Neural cell (in vitro differentiated cells): ENCODE measurements at regions not wholly inside any gene's neighbourhood (a gene's known extent, or its start where the extent isn't known, plus 50 kb on each side); places are given as distances from the start of the nearest gene placed in this dataset.

Experiments
- H2AFZ ChIP-seq: fragments of 200-600, 300-800 bp; sonication (generic), shearing (Covaris generic); 2 replicates; pipeline ENCODE4 v1.6.0; 2014; ENCODE audit warnings: low read depth, mild to moderate bottlenecking, antibody characterized with exemption, low read length, moderate library complexity
- H3F3A ChIP-seq: fragments of 200-600 bp; shearing (Covaris generic); 2 replicates; pipeline ENCODE4 v1.6.1; 2016; ENCODE audit warnings: mild to moderate bottlenecking, moderate library complexity, mixed read lengths, antibody characterized with exemption, low read length; ENCODE audit not compliant: insufficient read depth, poor library complexity, severe bottlenecking
- H3K27ac ChIP-seq: fragments of 200-600, 300-800 bp; sonication (generic), shearing (Covaris generic); 2 replicates; pipeline ENCODE4 v1.5.1; 2014; ENCODE audit warnings: mild to moderate bottlenecking, low read length, moderate library complexity
- H3K27me3 ChIP-seq: fragments of 300-800, 200-600 bp; sonication (generic), shearing (Covaris generic); 2 replicates; pipeline ENCODE4 v1.6.0; 2014; ENCODE audit warnings: mild to moderate bottlenecking, low read depth, low read length, moderate library complexity; ENCODE audit not compliant: insufficient read depth
- H3K36me3 ChIP-seq: fragments of 300-800, 200-600 bp; sonication (generic), shearing (Covaris generic); 2 replicates; pipeline ENCODE4 v1.5.1; 2014; ENCODE audit warnings: mild to moderate bottlenecking, antibody characterized with exemption, low read length, moderate library complexity; ENCODE audit not compliant: insufficient read depth
- H3K4me2 ChIP-seq: fragments of 300-800, 200-600 bp; sonication (generic), shearing (Covaris generic); 2 replicates; pipeline ENCODE4 v1.6.0; 2014; ENCODE audit warnings: mild to moderate bottlenecking, low read length
- H3K4me3 ChIP-seq: fragments of 300-800, 200-600 bp; sonication (generic), shearing (Covaris generic); 2 replicates; pipeline ENCODE4 v1.5.1; 2014; ENCODE audit warnings: mild to moderate bottlenecking, low read length, moderate library complexity
- H3K79me2 ChIP-seq: fragments of 200-600 bp; shearing (Covaris generic); replicated peaks from 2 replicates; pipeline ENCODE4 v1.6.0; 2014; ENCODE audit warnings: mild to moderate bottlenecking, low read length, moderate library complexity; ENCODE audit not compliant: insufficient read depth
- H3K9ac ChIP-seq: fragments of 300-800, 200-600 bp; sonication (generic), shearing (Covaris generic); 2 replicates; pipeline ENCODE4 v1.6.1; 2016; ENCODE audit warnings: mild to moderate bottlenecking, low read length, mixed read lengths
- H3K9me2 ChIP-seq: fragments of 200-600 bp; shearing (Covaris generic); 2 replicates; pipeline ENCODE4 v1.6.1; 2016; ENCODE audit warnings: mild to moderate bottlenecking, low read length, mixed read lengths; ENCODE audit not compliant: insufficient read depth
- H3K9me3 ChIP-seq: fragments of 200-600, 300-800 bp; sonication (generic), shearing (Covaris generic); 2 replicates; pipeline ENCODE4 v1.6.1; 2016; ENCODE audit warnings: mild to moderate bottlenecking, mixed run types, low read length, moderate library complexity, mixed read lengths
- H4K20me1 ChIP-seq: fragments of 200-600 bp; shearing (Covaris generic); 2 replicates; pipeline ENCODE4 v1.6.1; 2016; ENCODE audit warnings: mild to moderate bottlenecking, mixed run types; ENCODE audit not compliant: insufficient read depth
- EP300 ChIP-seq: fragments of 450-650 bp; conservative IDR thresholded peaks from 2 replicates; pipeline ENCODE4 v1.6.1; 2014; ENCODE audit warnings: antibody characterized with exemption, mild to moderate bottlenecking, moderate library complexity; ENCODE audit not compliant: poor library complexity, severe bottlenecking
- EZH2 ChIP-seq: fragments of 200-600, 300-800 bp; shearing (Covaris generic), sonication (generic); IDR thresholded peaks from 2 replicates; pipeline ENCODE4 v1.6.1; 2014; ENCODE audit warnings: antibody characterized with exemption, low read length, borderline replicate concordance, mild to moderate bottlenecking; ENCODE audit not compliant: insufficient read depth, poor library complexity, severe bottlenecking
- MXI1 ChIP-seq: fragments of 450-650 bp; conservative IDR thresholded peaks from 2 replicates; pipeline ENCODE4 v1.6.1; 2014; ENCODE audit warnings: antibody characterized with exemption, mild to moderate bottlenecking; ENCODE audit not compliant: poor library complexity, severe bottlenecking
- POLR2AphosphoS5 ChIP-seq: IDR thresholded peaks from 2 replicates; pipeline ENCODE4 v1.6.1; 2012
- RAD21 ChIP-seq: fragments of 450-650 bp; conservative IDR thresholded peaks from 2 replicates; pipeline ENCODE4 v1.6.1; 2014; ENCODE audit warnings: antibody characterized with exemption, mild to moderate bottlenecking, moderate library complexity
- SMC3 ChIP-seq: fragments of 450-650 bp; conservative IDR thresholded peaks from 2 replicates; pipeline ENCODE4 v1.6.1; 2014; ENCODE audit warnings: antibody characterized with exemption, mild to moderate bottlenecking, moderate library complexity; ENCODE audit not compliant: poor library complexity
- TAF1 ChIP-seq: IDR thresholded peaks from 2 replicates; pipeline ENCODE4 v1.6.1; 2012; ENCODE audit warnings: low read depth
- TF ChIP-seq, protein P1 (sequence below): IDR thresholded peaks from 2 replicates; pipeline ENCODE4 v1.6.1; 2012; ENCODE audit warnings: borderline replicate concordance
- TF ChIP-seq, protein P2 (sequence below): fragments of 450-650 bp; IDR thresholded peaks from 2 replicates; pipeline ENCODE4 v1.5.1; 2014; ENCODE audit warnings: antibody characterized with exemption, mild to moderate bottlenecking, moderate library complexity; ENCODE audit not compliant: poor library complexity, severe bottlenecking

DNA sequence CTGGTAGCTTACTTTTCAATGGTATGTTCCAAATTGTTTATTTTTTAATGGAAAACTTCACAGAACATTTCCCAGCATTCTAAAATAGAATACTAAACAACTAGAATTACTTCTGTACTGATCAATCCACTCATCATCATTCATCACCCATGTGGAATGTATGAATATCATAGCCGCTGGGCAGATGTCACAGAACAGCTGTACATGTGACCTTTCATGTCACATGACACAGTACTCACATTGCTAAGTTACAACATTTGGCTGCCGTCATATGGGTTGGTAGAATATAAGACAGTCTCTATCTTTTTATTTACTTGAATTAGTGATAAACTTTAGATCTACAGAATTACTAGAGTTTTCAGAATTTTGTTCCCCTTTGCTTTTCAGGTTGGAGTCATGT, 387.6 kb downstream of the ZEB2 start:
- Histone ChIP-seq H3K4me3 (no peak overlapping the region), H3K9me3 (no peaks in the 10 kb centered on the region), H3K9ac (no peak overlapping the region), H3K27me3 (no peaks in the 10 kb centered on the region), H2AFZ (no peak overlapping the region), H4K20me1 (no peaks in the 10 kb centered on the region), H3K27ac (no peak overlapping the region), H3K4me2 (no peak overlapping the region), H3K79me2 (no peaks in the 10 kb centered on the region), H3K9me2 (no peaks in the 10 kb centered on the region), H3K36me3 (no peaks in the 10 kb centered on the region), H3F3A (no peaks in the 10 kb centered on the region)
- TF ChIP-seq, protein P1, sequence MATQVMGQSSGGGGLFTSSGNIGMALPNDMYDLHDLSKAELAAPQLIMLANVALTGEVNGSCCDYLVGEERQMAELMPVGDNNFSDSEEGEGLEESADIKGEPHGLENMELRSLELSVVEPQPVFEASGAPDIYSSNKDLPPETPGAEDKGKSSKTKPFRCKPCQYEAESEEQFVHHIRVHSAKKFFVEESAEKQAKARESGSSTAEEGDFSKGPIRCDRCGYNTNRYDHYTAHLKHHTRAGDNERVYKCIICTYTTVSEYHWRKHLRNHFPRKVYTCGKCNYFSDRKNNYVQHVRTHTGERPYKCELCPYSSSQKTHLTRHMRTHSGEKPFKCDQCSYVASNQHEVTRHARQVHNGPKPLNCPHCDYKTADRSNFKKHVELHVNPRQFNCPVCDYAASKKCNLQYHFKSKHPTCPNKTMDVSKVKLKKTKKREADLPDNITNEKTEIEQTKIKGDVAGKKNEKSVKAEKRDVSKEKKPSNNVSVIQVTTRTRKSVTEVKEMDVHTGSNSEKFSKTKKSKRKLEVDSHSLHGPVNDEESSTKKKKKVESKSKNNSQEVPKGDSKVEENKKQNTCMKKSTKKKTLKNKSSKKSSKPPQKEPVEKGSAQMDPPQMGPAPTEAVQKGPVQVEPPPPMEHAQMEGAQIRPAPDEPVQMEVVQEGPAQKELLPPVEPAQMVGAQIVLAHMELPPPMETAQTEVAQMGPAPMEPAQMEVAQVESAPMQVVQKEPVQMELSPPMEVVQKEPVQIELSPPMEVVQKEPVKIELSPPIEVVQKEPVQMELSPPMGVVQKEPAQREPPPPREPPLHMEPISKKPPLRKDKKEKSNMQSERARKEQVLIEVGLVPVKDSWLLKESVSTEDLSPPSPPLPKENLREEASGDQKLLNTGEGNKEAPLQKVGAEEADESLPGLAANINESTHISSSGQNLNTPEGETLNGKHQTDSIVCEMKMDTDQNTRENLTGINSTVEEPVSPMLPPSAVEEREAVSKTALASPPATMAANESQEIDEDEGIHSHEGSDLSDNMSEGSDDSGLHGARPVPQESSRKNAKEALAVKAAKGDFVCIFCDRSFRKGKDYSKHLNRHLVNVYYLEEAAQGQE = no peak
- TF ChIP-seq MXI1 (no peak), RAD21 (no peak), TAF1 (no peak), POLR2AphosphoS5 (no peak), SMC3 (no peak), EP300 (no peak), EZH2 (no peak)
- TF ChIP-seq, protein P2, sequence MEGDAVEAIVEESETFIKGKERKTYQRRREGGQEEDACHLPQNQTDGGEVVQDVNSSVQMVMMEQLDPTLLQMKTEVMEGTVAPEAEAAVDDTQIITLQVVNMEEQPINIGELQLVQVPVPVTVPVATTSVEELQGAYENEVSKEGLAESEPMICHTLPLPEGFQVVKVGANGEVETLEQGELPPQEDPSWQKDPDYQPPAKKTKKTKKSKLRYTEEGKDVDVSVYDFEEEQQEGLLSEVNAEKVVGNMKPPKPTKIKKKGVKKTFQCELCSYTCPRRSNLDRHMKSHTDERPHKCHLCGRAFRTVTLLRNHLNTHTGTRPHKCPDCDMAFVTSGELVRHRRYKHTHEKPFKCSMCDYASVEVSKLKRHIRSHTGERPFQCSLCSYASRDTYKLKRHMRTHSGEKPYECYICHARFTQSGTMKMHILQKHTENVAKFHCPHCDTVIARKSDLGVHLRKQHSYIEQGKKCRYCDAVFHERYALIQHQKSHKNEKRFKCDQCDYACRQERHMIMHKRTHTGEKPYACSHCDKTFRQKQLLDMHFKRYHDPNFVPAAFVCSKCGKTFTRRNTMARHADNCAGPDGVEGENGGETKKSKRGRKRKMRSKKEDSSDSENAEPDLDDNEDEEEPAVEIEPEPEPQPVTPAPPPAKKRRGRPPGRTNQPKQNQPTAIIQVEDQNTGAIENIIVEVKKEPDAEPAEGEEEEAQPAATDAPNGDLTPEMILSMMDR = no peak

DNA sequence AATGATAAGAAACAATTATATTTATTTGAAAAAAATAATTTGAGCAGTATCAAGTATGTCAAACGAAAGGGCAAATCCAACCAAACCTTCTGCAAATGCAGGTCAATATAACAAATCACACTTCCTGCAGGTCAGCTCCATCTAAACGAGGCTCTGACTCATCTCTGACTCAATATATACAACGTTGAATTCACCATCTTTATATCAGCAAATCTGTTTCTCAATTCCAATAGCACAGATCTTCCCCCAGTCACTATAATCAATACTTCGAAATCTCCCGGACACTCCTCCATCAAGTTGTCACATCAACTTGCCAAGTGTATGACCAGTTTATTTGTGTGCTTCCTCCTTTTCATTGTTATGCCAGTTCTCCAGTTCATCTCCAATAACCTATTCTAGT, 388.9 kb downstream of the ZEB2 start:
- Histone ChIP-seq H3K79me2 (no peaks in the 10 kb centered on the region), H2AFZ (no peak overlapping the region), H4K20me1 (no peaks in the 10 kb centered on the region), H3K9me3 (no peaks in the 10 kb centered on the region), H3K27me3 (no peaks in the 10 kb centered on the region), H3K27ac (no peak overlapping the region), H3K36me3 (no peaks in the 10 kb centered on the region), H3K9ac (no peak overlapping the region), H3F3A (no peaks in the 10 kb centered on the region), H3K4me2 (no peak overlapping the region), H3K4me3 (no peak overlapping the region), H3K9me2 (no peaks in the 10 kb centered on the region)
- TF ChIP-seq, protein P1 = no peak
- TF ChIP-seq RAD21 (no peak), SMC3 (no peak), EZH2 (no peak), MXI1 (no peak), TAF1 (no peak), POLR2AphosphoS5 (no peak), EP300 (no peak)
- TF ChIP-seq, protein P2 = no peak
